GM18502 (cell line): ENCODE measurements at regions not wholly inside any gene's neighbourhood (a gene's known extent, or its start where the extent isn't known, plus 50 kb on each side); places are given as distances from the start of the nearest gene placed in this dataset.
"Not testable (repeated sequence)": the region's sequence is repeated elsewhere in the genome, so short reads cannot be mapped to it uniquely, and the experiment has no call there.

Experiments
- ATAC-seq: cut with Tn5 transposase; IDR thresholded peaks from one replicate; pipeline ENCODE4 v1.9.1; 2021; ENCODE audit warnings: mild to moderate bottlenecking; ENCODE audit not compliant: unreplicated experiment, poor library complexity

GRCh38 chrX:150202641-150203247, 160.4 kb upstream of the MAMLD1 start:
- no peak for ATAC-seq

DNA sequence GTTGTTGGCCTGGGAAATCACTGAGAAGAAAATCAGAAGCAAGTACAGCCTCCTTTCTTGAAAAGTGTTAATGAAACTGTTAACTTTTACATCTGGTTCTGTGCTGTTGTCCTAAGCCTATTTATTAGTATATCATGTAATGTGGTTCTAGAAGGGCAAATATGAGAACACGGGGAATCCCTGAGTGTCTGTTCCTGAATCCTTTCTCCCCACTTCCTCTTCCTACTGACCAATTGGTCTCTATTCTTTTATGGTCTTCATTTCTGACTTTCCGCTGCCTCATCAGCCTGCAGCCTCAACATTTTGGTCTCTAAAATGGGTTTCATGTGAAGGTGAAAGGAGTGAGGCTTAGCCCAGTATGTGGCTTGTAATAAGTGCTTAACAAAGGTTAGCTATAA, 159.9 kb upstream of the MAMLD1 start:
- no peak for ATAC-seq

- no peak for ATAC-seq
These were observed 158.1 kb upstream of the MAMLD1 start for GRCh38 chrX:150205011-150205410.

GRCh38 chrX:150207733-150208132, 155.4 kb upstream of the MAMLD1 start:
- no peak for ATAC-seq

DNA sequence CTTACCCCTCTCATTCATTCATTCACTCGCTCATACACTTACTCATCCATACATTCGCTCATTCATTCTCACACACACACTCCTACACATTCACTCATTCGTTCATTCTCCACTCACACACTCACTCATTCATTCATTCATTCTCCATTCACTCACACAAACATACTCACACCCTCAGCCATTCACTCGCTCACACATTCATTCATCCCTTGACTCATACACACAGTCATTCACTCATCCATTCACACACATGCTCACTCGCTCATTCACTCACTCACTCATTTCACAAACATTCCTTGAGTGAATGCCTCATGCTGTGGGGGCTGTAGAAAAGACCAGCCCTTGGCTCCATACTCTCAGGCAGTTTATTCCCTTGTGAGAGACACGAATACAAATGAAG, 151.1 kb upstream of the MAMLD1 start:
- no peak for ATAC-seq

- no peak for ATAC-seq
These were observed 150.2 kb upstream of the MAMLD1 start for GRCh38 chrX:150212672-150213480.

- no peak for ATAC-seq
These were observed 149.6 kb upstream of the MAMLD1 start for GRCh38 chrX:150213481-150214030.

DNA sequence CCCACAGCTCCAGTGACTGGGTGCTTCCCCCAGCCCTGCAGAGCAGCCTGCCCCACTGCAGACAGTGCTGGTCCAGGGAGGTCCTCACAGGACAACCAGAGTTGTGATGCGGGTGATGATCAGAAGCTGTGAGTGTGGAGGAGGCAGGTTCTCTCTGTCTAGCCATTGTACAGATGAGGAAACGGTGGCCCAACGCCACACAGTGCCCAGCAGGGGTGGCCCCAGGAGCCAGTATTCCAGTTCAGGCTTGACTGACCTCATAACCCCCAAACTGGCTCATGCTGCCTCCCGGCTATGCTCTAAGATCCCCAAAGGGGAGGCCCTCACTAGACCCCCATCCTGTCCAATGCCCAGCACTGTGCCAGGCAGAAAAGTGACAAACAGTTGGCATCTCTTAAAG, 147.1 kb upstream of the MAMLD1 start:
- ATAC-seq, result not testable (repeated sequence)

DNA sequence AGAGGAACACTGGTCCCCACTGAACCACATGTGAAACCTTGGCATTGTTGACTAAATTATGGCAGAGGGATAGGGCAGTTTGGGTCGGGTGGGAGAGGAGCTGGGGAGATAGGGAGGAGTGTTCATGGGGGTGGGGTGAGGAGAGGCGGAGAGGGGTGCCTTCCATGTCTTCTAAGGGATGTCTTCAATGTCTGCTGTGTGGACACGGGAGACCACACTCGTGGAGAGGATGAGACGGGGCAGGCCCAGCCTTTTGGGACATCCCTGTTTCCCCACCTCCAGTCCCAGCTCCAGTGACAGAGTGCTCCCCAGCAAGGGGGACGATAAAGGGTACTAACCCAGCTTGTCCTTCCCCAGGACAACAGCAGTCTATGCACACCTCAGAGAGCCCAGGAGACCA, 146.4 kb upstream of the MAMLD1 start:
- no peak for ATAC-seq

DNA sequence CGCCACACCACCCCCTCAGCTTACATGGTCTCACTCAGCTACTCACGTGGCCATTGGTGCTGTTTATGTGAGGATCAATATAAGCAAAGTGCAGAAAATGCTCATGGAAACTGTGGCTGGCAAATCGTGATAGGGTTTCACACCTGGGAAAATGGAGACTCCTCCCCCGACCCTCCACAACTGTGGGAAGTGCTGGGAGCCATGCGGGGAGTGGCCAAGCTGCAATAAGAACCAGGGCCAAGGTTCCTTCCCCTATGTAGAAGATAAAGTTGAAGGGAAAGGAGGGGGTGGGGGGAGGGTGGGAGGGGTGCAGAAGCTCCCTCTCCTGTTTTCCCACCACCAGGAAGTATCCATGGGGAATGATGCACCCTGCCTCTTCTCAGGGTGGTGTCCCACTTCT, 145.5 kb upstream of the MAMLD1 start:
- ATAC-seq, result no peak

DNA sequence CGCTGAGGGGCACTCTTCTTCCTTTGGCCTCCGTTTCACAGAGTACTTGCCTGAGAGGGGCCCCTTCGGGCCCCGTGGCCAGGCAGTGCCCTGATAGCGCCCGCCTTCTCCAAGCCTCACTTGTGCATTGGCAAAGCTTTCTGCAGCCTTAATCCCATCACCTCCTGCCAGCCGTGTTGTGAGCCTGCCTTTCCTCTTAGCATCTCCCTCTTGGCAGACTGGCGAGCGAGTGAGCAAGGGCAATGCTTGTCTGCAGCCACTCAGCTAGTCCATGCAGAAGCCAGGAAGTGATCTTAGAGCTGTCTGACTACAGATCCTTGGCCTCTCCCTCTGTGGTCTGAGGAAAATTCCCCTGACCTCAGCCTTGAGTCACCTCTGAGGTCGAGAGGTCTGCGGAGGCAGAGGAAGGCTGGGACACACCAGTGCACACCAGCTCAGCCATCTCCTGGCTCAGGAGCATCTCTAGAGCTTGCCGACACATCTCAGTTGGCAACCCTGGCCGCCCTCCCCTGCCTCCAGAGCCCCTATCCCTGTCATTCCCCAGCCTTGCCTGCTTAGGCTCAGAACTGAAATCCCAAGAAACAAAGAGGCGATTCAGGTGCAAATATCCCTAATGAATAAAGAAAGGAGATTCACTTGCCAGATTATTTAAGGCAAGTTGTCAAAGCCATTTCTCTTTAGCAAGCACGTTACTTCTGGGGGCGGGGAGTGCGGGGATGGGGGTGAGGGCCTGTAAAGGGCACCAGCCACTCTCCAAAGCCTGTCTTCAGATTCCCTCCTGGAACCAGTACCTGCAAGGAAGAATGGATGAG, 143.5 kb upstream of the MAMLD1 start:
- no peak for ATAC-seq

GRCh38 chrX:150223176-150224015, 139.7 kb upstream of the MAMLD1 start:
- ATAC-seq, result no peak

DNA sequence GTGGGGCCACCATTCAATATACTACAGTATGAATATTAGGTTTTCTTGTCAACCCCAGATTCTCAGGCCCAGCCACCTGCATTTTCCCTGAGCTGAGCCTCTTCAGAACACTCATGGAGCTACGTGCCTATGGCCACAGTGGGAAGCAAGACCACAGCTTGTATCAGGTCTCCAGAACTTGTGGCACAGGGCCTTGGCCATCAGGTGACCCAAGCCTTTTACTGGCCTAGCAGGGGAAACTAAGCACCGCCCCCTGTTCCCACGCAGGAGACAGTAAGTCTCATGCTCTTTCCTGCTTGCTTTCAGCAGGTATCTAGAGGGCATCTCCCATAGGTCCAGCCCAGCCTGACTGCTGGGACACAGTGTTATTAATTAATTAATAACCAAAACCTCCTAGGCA, 138.4 kb upstream of the MAMLD1 start:
- ATAC-seq, result no peak

DNA sequence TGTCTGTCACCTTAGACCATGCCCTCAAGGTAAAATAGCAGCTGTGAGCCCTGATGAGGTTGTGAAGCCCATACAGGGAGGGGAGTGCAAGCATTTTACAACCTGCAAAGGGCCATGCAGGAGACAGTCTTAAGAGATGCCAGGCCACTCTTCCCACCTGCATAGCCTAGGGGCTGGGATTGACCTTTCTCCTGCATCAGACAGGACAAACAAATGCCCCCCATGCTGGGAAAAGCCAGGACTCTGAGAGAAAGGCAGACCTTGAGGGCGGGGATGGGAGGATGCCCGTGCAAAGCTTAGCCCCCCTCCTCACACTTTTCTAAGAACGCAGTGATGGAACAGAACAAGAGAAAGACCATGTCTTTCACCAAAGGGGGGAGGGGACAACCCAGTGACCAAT, 137.9 kb upstream of the MAMLD1 start:
- no peak for ATAC-seq

- ATAC-seq, result no peak
These were observed 137.4 kb upstream of the MAMLD1 start for GRCh38 chrX:150225756-150226155.

DNA sequence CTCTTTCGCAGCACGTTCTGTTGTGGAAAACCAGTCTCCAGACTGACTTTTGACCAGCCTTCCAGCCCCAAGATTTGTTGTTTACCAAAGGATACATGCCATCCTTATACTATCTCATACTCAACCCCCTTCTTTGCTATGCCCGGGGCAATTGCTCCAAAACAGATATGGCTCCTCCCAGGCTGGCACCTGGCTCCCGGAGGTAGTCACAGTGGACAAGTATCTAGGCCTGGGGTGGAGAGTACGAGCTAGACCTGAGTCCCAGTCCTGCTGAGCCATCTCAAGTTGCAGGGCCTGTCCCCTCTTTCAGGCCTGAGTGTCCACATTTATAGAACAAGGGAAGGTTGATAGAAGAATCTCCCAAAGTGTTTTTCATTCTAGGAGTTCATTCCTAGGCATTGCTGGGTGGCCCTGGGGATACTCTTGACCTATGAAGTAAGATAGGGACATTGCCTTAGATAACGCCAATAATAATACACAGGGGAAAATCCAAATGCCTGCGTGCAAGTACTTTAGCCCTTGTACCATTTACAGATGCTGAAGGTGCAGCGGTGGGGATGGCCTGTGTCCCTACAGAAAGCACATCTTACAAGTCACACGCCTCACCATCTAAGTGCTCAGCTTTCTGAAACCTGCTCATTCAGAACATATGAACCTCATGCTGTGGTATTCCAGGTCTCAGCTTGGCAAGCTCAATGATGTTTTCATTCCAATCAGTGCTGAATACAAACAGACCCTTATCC, 136.7 kb upstream of the MAMLD1 start:
- no peak for ATAC-seq

DNA sequence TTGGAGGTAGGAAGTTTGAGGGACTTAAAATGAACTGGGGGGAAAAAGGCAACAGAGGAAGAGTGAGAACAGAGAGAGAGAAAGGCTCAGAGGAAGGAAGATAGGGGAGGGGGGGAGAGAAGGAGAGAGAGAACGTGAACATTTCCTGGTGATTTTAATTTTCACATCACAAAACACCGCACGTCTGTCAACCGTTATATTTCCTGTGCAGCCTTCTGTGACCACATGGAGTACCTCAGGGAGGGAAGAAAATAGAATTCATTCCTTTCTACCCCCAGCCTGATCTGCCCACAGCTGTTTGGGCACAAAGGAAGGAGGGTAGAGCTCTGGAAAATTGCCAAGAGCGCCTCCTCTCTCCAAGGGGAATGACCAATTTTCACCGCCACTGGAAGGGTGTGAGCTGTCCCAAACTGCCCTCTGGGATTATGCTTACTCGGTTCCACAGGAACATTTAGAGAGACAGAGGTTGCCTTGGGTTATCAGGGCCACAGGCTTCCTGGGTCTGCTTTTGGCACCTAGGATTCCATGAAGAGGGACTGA, 135.7 kb upstream of the MAMLD1 start:
- ATAC-seq, result no peak

GRCh38 chrX:150227873-150228410, 135.2 kb upstream of the MAMLD1 start:
- no peak for ATAC-seq

DNA sequence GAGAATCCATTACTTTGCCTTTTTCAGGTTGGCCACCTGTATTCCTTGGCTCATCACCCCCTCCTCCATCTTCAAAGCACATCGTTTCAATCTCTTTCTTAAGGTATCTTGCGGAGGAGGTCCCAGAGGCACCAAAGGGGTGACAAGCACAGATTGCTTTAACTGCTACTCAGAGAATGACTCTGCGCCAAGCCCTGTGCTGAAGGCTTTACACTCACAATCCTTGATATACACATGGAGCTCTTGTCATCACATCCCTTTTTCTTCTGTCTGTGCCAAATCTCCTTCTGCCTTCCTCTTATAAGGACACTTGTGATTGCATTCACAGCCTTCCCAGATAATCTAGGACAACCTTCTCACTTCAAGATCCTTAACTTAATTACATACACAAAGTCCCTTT, 134.7 kb upstream of the MAMLD1 start:
- no peak for ATAC-seq
